PFSK-1 (cell line): ENCODE measurements at regions not wholly inside any gene's neighbourhood (a gene's known extent, or its start where the extent isn't known, plus 50 kb on each side); places are given as distances from the start of the nearest gene placed in this dataset.

Experiments used
- FOXP2 ChIP-seq: optimal IDR thresholded peaks from 2 replicates; pipeline ENCODE3; 2011; ENCODE audit warnings: borderline replicate concordance, control low read depth, inconsistent platforms; ENCODE audit not compliant: insufficient read depth; ENCODE audit errors: extremely low read length, extremely low read depth
- POLR2AphosphoS5 ChIP-seq: IDR thresholded peaks from 2 replicates; pipeline ENCODE4 v1.6.1; 2012; ENCODE audit warnings: low read depth, mild to moderate bottlenecking, control low read depth, low read length, moderate library complexity
- REST ChIP-seq, 2 experiments: IDR thresholded peaks; 2 replicates each; pipeline versions ENCODE4 v1.6.1 to v1.8.0; 2011 to 2012; ENCODE audit warnings: low read depth in 2 of 2, low read length in 2 of 2, control low read depth in 1 of 2, inconsistent platforms in 1 of 2, mild to moderate bottlenecking in 1 of 2, moderate library complexity in 1 of 2; ENCODE audit not compliant: insufficient read depth in 1 of 2
- SIN3A ChIP-seq: IDR thresholded peaks from 2 replicates; pipeline ENCODE4 v1.6.1; 2012; ENCODE audit warnings: mild to moderate bottlenecking, low read length, moderate library complexity, borderline replicate concordance; ENCODE audit not compliant: insufficient read depth
- TAF1 ChIP-seq: IDR thresholded peaks from 2 replicates; pipeline ENCODE4 v1.6.1; 2012; ENCODE audit warnings: low read length, control low read depth, borderline replicate concordance; ENCODE audit not compliant: insufficient read depth

GRCh38 chr13:91277013-91277676, 70.3 kb upstream of the MIR17HG start:
- TF ChIP-seq SIN3A = no peak
- TF ChIP-seq REST (IDR thresholded peaks at IDR 0.05; ENCODE audit: insufficient read depth in 1 of 2, low read depth in 2 of 2, low read length in 2 of 2) = no peak
- no peak for TF ChIP-seq POLR2AphosphoS5
- no peak for TF ChIP-seq TAF1
- TF ChIP-seq FOXP2 = no peak
